Neural cell (in vitro differentiated cells): ENCODE measurements at regions not wholly inside any gene's neighbourhood (a gene's known extent, or its start where the extent isn't known, plus 50 kb on each side); places are given as distances from the start of the nearest gene placed in this dataset.
A peak's percentile ranks its signal among the peaks of the same experiment; 100 is the strongest.

Experiments used
- EP300 ChIP-seq: fragments of 450-650 bp; conservative IDR thresholded peaks from 2 replicates; pipeline ENCODE4 v1.6.1; 2014; ENCODE audit warnings: antibody characterized with exemption, mild to moderate bottlenecking, moderate library complexity; ENCODE audit not compliant: poor library complexity, severe bottlenecking
- MXI1 ChIP-seq: fragments of 450-650 bp; conservative IDR thresholded peaks from 2 replicates; pipeline ENCODE4 v1.6.1; 2014; ENCODE audit warnings: antibody characterized with exemption, mild to moderate bottlenecking; ENCODE audit not compliant: poor library complexity, severe bottlenecking
- RAD21 ChIP-seq: fragments of 450-650 bp; conservative IDR thresholded peaks from 2 replicates; pipeline ENCODE4 v1.6.1; 2014; ENCODE audit warnings: antibody characterized with exemption, mild to moderate bottlenecking, moderate library complexity
- SMC3 ChIP-seq: fragments of 450-650 bp; conservative IDR thresholded peaks from 2 replicates; pipeline ENCODE4 v1.6.1; 2014; ENCODE audit warnings: antibody characterized with exemption, mild to moderate bottlenecking, moderate library complexity; ENCODE audit not compliant: poor library complexity
- TAF1 ChIP-seq: IDR thresholded peaks from 2 replicates; pipeline ENCODE4 v1.6.1; 2012; ENCODE audit warnings: low read depth
- TF ChIP-seq, protein P1 (sequence below): fragments of 450-650 bp; IDR thresholded peaks from 2 replicates; pipeline ENCODE4 v1.5.1; 2014; ENCODE audit warnings: antibody characterized with exemption, mild to moderate bottlenecking, moderate library complexity; ENCODE audit not compliant: poor library complexity, severe bottlenecking
- TF ChIP-seq, protein P2 (sequence below): IDR thresholded peaks from 2 replicates; pipeline ENCODE4 v1.6.1; 2012; ENCODE audit warnings: borderline replicate concordance

GRCh38 chr17:70767102-70767701 lies 597.9 kb downstream of the KCNJ2 start:
- TF ChIP-seq MXI1 (no peak), TAF1 (no peak), EP300 (no peak), SMC3 (peak; percentile 88), RAD21 (peak; percentile 91)
- TF ChIP-seq, protein P1, sequence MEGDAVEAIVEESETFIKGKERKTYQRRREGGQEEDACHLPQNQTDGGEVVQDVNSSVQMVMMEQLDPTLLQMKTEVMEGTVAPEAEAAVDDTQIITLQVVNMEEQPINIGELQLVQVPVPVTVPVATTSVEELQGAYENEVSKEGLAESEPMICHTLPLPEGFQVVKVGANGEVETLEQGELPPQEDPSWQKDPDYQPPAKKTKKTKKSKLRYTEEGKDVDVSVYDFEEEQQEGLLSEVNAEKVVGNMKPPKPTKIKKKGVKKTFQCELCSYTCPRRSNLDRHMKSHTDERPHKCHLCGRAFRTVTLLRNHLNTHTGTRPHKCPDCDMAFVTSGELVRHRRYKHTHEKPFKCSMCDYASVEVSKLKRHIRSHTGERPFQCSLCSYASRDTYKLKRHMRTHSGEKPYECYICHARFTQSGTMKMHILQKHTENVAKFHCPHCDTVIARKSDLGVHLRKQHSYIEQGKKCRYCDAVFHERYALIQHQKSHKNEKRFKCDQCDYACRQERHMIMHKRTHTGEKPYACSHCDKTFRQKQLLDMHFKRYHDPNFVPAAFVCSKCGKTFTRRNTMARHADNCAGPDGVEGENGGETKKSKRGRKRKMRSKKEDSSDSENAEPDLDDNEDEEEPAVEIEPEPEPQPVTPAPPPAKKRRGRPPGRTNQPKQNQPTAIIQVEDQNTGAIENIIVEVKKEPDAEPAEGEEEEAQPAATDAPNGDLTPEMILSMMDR = peak; percentile 86
- TF ChIP-seq, protein P2, sequence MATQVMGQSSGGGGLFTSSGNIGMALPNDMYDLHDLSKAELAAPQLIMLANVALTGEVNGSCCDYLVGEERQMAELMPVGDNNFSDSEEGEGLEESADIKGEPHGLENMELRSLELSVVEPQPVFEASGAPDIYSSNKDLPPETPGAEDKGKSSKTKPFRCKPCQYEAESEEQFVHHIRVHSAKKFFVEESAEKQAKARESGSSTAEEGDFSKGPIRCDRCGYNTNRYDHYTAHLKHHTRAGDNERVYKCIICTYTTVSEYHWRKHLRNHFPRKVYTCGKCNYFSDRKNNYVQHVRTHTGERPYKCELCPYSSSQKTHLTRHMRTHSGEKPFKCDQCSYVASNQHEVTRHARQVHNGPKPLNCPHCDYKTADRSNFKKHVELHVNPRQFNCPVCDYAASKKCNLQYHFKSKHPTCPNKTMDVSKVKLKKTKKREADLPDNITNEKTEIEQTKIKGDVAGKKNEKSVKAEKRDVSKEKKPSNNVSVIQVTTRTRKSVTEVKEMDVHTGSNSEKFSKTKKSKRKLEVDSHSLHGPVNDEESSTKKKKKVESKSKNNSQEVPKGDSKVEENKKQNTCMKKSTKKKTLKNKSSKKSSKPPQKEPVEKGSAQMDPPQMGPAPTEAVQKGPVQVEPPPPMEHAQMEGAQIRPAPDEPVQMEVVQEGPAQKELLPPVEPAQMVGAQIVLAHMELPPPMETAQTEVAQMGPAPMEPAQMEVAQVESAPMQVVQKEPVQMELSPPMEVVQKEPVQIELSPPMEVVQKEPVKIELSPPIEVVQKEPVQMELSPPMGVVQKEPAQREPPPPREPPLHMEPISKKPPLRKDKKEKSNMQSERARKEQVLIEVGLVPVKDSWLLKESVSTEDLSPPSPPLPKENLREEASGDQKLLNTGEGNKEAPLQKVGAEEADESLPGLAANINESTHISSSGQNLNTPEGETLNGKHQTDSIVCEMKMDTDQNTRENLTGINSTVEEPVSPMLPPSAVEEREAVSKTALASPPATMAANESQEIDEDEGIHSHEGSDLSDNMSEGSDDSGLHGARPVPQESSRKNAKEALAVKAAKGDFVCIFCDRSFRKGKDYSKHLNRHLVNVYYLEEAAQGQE = no peak
